ENCODE measurements at regions not wholly inside any gene's neighbourhood (a gene's known extent, or its start where the extent isn't known, plus 50 kb on each side); places are given as distances from the start of the nearest gene placed in this dataset.

DNA sequence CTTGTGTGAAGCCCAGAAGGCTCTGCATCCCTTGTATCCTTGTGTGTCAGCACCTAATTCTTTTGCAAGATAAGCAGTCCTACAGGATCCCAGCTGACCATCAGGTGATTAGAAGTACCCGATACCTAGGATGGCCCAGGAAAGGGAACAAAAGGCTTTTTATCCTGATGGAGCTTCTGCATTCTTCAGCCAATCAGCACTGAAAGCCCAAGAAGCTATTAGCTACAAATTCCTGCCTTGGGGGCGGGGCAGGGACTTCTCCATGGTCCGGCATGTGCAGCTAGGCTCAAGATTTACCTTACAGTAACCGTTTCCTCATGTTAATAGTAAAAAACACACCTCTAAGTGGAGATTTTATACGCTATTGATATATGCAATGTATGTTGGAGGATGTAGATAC is 264.6 kb upstream of the THUMPD2 start:
- Histone ChIP-seq H3K9me3 (no peaks in the 10 kb centered on the region), H3K36me3 (no peaks in the 10 kb centered on the region), H3K4me1 (peaks cover 0 to 21% (median 0%) of the 10 kb centered on the region in 12 donors), H3K4me3 (no peak overlapping the region), H3K27ac (no peak overlapping the region), H3K27me3 (no peaks in the 10 kb centered on the region)
- DNase-seq (no peak), ATAC-seq (no peak)
- no peak for TF ChIP-seq POLR2A (IDR thresholded peaks at IDR 0.05)
- TF ChIP-seq, protein P1, sequence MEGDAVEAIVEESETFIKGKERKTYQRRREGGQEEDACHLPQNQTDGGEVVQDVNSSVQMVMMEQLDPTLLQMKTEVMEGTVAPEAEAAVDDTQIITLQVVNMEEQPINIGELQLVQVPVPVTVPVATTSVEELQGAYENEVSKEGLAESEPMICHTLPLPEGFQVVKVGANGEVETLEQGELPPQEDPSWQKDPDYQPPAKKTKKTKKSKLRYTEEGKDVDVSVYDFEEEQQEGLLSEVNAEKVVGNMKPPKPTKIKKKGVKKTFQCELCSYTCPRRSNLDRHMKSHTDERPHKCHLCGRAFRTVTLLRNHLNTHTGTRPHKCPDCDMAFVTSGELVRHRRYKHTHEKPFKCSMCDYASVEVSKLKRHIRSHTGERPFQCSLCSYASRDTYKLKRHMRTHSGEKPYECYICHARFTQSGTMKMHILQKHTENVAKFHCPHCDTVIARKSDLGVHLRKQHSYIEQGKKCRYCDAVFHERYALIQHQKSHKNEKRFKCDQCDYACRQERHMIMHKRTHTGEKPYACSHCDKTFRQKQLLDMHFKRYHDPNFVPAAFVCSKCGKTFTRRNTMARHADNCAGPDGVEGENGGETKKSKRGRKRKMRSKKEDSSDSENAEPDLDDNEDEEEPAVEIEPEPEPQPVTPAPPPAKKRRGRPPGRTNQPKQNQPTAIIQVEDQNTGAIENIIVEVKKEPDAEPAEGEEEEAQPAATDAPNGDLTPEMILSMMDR (IDR thresholded peaks at IDR 0.05): no peak
- WGBS, 4 donors: 75 to 82% (median 78%) methylated on average over 5 of the region's 5 CpGs
- intact Hi-C loops (cut with DNase I): no loop called here

DNA sequence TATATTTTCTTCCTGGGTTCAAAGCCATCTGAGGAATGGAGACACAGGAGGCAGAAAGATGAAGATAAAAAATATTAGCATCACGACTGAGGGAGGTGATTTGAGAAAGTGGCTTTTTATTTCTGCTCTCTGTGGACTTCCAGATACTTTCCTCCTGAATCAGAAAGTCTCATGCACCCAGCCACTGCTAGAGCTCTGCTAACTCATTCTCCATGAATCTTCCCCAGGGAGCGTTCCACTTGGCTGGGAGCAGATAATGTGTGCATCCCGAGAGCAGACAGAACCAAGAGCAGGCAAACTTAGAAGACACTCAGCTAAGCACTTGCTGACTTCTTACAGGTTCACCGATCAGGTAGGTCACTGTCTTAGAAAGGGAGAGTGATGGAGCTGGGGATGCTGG is 264.1 kb upstream of the THUMPD2 start:
- no peak for TF ChIP-seq POLR2A (IDR thresholded peaks at IDR 0.05)
- TF ChIP-seq, protein P1 (IDR thresholded peaks at IDR 0.05): no peak
- DNase-seq (no peak), ATAC-seq (no peak)
- Histone ChIP-seq H3K4me3 (no peak overlapping the region), H3K27ac (no peak overlapping the region), H3K27me3 (no peaks in the 10 kb centered on the region), H3K9me3 (no peaks in the 10 kb centered on the region), H3K36me3 (no peaks in the 10 kb centered on the region), H3K4me1 (peaks cover 0 to 26% (median 0%) of the 10 kb centered on the region in 12 donors)
- intact Hi-C loops (cut with DNase I): no loop called here
- WGBS, 4 donors: 71 to 83% (median 80%) methylated on average over 4 of the region's 4 CpGs

DNA sequence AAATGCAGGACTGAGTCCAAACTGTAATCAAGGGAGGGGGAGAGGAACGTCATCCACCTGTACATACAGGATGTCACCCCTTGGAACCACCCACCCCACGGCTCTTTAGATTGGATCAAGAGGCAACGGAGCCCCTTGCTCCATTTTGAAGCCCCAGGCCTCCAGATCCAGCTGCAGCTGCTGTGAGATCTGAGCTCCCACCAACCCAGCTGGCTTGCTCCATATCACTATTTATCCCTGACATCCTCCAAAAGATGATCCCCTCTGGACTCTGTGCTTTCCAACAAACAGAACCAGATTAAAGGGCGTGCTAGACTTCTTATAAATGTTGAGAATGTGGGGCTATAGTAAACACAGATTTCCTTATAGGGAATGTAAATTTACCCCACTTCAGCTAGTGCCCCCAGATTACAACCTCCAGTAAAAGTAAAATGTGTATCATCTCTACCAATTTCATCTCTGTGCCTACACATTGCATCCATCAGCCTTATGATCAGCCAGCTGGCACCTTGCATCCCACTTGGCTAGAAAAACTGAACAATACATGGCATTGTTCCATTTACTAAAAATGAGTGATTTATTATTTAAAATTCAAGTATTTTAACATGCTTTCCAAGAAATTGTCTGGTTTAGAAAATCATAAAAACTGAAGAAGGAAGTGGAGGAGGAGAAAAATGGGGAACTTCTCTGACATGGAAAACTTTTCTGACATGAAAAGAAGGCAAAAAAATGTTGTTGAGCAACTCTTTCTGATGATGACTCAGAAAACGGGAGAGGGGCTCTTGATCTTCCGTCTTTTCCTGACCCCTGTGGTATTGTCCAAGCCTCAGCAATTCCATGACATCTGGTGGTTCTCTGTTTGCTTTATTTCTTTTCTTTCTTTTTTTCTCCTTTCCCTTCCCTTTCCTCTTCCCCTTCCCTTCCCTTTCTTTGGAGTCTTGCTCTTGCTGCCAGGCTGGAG is 262.6 kb upstream of the THUMPD2 start:
- H3K4me1 ChIP-seq: peaks cover 0 to 39% (median 0%) of the 10 kb centered on the region in 12 donors
- no peak for DNase-seq
- TF ChIP-seq, protein P1 (IDR thresholded peaks at IDR 0.05): no peak
- TF ChIP-seq POLR2A (IDR thresholded peaks at IDR 0.05): no peak
- intact Hi-C loops (cut with DNase I): no loop called here
- no peak for ATAC-seq
- no peaks in the 10 kb centered on the region for H3K36me3 ChIP-seq
- H3K4me3 ChIP-seq: no peak overlapping the region
- no peaks in the 10 kb centered on the region for H3K27me3 ChIP-seq
- H3K27ac ChIP-seq: peak overlapping the region in 1 of 12 donors; percentile 38
- 56 to 68% (median 65%) methylated on average over 6 of the region's 6 CpGs for WGBS, 4 donors
- no peaks in the 10 kb centered on the region for H3K9me3 ChIP-seq

DNA sequence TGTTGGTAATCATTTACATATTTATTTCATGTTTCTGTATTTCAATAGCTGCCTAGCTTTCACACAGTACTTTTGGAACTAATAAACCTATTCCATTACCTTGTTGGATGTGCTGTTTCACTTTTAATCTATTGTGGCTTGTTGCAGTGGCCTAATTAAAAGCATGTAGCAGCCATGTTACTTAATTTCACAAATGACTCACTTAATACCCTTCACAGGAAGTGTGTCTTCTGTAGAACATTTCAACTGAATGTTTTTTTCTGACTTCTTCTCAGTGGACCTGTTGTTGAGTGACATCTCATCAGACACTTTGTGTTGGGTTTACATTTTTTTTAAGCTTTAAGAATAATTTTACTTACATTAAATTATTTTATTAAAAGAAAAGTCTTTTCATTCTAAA is 260.5 kb upstream of the THUMPD2 start:
- peaks cover 0 to 42% (median 0%) of the 10 kb centered on the region in 12 donors for H3K4me1 ChIP-seq
- peaks cover 0 to 10% (median 3%) of the 10 kb centered on the region in 12 donors for H3K9me3 ChIP-seq
- H3K27me3 ChIP-seq: no peaks in the 10 kb centered on the region
- DNase-seq: no peak
- no peak overlapping the region for H3K27ac ChIP-seq
- intact Hi-C loops (cut with DNase I): no loop called here
- TF ChIP-seq, protein P1 (IDR thresholded peaks at IDR 0.05): no peak
- no peak for TF ChIP-seq POLR2A (IDR thresholded peaks at IDR 0.05)
- no peak overlapping the region for H3K4me3 ChIP-seq
- no peaks in the 10 kb centered on the region for H3K36me3 ChIP-seq
- no peak for ATAC-seq
